SK-N-MC (cell line): ENCODE measurements at regions not wholly inside any gene's neighbourhood (a gene's known extent, or its start where the extent isn't known, plus 50 kb on each side); places are given as distances from the start of the nearest gene placed in this dataset.

Experiments
- EZH2 ChIP-seq: fragments of 200-600 bp; sonication (generic); IDR thresholded peaks from one replicate; pipeline ENCODE4 v1.6.1; 2017; ENCODE audit warnings: antibody characterized with exemption
- POLR2AphosphoS5 ChIP-seq: IDR thresholded peaks from 2 replicates; pipeline ENCODE4 v1.6.1; 2012; ENCODE audit warnings: mild to moderate bottlenecking, low read depth, low read length, borderline replicate concordance

GRCh38 chr13:53601113-53601512, 572.5 kb downstream of the OLFM4 start:
- TF ChIP-seq EZH2 = no peak
- no peak for TF ChIP-seq POLR2AphosphoS5
